ENCODE measurements at regions not wholly inside any gene's neighbourhood (a gene's known extent, or its start where the extent isn't known, plus 50 kb on each side); places are given as distances from the start of the nearest gene placed in this dataset.

DNA sequence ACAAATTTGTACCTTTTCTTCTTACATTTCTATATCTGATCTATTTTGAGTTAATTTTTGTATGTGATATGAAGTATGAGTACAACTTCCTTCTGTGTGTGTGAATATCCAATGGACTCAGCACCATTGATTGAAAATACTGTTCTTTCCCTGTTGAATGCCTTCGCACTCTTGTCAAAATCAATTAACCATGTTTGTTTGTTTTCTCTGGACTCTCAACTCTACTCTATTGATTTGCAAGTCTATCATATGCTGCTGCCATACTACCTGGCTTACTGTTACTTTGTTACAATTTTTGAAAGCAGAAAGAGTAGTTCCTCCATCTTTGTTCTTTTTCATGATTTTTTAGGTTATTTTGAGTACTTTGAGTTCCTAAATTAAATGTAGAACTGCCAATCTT, 1437.4 kb upstream of the SPRY2 start:
- no peaks in the 10 kb centered on the region for H3K36me3 ChIP-seq (ENCODE audit: control insufficient read depth in 5 of 5, insufficient read depth in 5 of 5, low read length in 5 of 5)
- H3K27me3 ChIP-seq (ENCODE audit: control insufficient read depth in 5 of 5, insufficient read depth in 4 of 5, low read length in 5 of 5) = no peaks in the 10 kb centered on the region
- no peak overlapping the region for H3K27ac ChIP-seq (ENCODE audit: low read depth, low read length)
- H3K4me1 ChIP-seq (ENCODE audit: control insufficient read depth in 5 of 5, insufficient read depth in 5 of 5, low read length in 5 of 5) = no peaks in the 10 kb centered on the region
- no peaks in the 10 kb centered on the region for H3K9me3 ChIP-seq (ENCODE audit: control insufficient read depth in 5 of 5, low read length in 5 of 5)
- no peak overlapping the region for H3K9ac ChIP-seq (ENCODE audit: low read length in 5 of 5)
- no peak overlapping the region for H3K4me3 ChIP-seq (ENCODE audit: low read depth in 1 of 5, low read length in 5 of 5)

DNA sequence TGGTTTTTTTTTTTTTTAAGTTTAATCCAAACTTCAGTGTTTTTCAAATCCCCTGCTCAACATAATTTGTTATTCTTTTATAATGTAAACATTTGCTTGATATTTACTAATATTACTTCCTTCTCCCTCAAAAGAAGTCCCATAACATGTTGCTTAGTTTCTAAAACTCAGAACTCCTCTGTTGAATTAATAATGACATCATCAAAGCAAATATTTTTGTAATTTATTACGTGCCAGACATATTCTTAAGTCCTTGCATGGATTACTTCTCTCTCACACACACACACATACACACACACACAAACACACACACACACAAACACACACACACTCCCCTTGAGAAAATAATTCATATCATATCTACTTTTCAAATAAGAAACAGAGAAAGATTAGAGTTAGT, 1432.3 kb upstream of the SPRY2 start:
- no peaks in the 10 kb centered on the region for H3K27me3 ChIP-seq (ENCODE audit: control insufficient read depth in 5 of 5, insufficient read depth in 4 of 5, low read length in 5 of 5)
- H3K9me3 ChIP-seq (ENCODE audit: control insufficient read depth in 5 of 5, low read length in 5 of 5) = no peaks in the 10 kb centered on the region
- no peak overlapping the region for H3K4me3 ChIP-seq (ENCODE audit: low read depth in 1 of 5, low read length in 5 of 5)
- H3K4me1 ChIP-seq (ENCODE audit: control insufficient read depth in 5 of 5, insufficient read depth in 5 of 5, low read length in 5 of 5) = no peaks in the 10 kb centered on the region
- no peak overlapping the region for H3K9ac ChIP-seq (ENCODE audit: low read length in 5 of 5)
- H3K27ac ChIP-seq (ENCODE audit: low read depth, low read length) = no peak overlapping the region
- no peaks in the 10 kb centered on the region for H3K36me3 ChIP-seq (ENCODE audit: control insufficient read depth in 5 of 5, insufficient read depth in 5 of 5, low read length in 5 of 5)

DNA sequence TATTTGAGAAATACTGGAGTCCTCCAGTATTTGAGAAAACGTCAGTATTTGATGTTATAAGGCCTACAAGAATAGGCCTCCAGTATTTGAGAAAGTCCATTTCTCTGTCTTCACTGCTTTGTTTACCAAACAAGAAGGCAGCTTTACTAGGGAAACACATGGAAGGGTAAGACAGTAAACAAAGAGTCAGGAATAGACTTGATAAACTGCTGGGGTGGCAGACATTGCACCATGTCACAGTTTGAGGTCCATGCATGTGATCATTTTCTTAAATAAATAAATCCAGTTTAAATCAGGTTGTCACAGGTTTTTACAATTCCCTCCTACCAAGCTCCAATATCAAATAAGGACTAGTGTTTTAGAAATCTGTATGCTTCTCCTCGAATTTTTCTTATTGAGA, 1431.0 kb upstream of the SPRY2 start:
- H3K4me1 ChIP-seq (ENCODE audit: control insufficient read depth in 5 of 5, insufficient read depth in 5 of 5, low read length in 5 of 5) = no peaks in the 10 kb centered on the region
- no peak overlapping the region for H3K4me3 ChIP-seq (ENCODE audit: low read depth in 1 of 5, low read length in 5 of 5)
- H3K27ac ChIP-seq (ENCODE audit: low read depth, low read length) = no peak overlapping the region
- no peak overlapping the region for H3K9ac ChIP-seq (ENCODE audit: low read length in 5 of 5)
- no peaks in the 10 kb centered on the region for H3K27me3 ChIP-seq (ENCODE audit: control insufficient read depth in 5 of 5, insufficient read depth in 4 of 5, low read length in 5 of 5)
- no peaks in the 10 kb centered on the region for H3K9me3 ChIP-seq (ENCODE audit: control insufficient read depth in 5 of 5, low read length in 5 of 5)
- no peaks in the 10 kb centered on the region for H3K36me3 ChIP-seq (ENCODE audit: control insufficient read depth in 5 of 5, insufficient read depth in 5 of 5, low read length in 5 of 5)

DNA sequence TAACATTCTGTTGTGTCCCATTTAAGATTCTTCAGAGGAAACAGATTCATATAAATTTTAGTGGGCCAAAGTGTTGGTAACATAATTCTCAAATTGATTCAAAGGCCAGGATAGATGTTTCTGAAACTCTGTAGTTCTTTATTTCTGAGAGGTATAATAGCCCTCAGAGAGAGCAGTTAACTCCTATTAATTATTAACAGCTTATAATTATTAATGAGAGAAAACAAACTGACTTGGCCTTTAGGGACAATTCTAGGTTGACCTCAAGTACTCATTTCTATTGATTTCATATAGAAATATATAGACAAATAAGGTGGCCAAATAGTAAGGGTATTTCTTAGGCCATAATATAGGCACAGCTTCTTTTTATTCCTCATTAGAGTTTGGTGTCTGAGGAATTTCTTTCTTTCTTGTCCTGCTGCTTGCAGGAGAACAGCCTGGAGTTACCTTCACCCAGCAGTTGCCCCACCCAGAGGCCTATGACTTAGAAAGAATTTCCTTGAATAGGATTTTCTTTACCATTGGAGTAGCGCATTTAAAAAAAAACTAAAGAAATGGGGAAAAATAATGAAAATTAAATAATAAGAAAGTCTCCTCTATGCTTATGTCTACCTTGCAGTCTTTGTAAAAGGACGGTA, 1430.1 kb upstream of the SPRY2 start:
- Histone ChIP-seq H3K4me1 (ENCODE audit: control insufficient read depth in 5 of 5, insufficient read depth in 5 of 5, low read length in 5 of 5) (no peaks in the 10 kb centered on the region), H3K9me3 (ENCODE audit: control insufficient read depth in 5 of 5, low read length in 5 of 5) (no peaks in the 10 kb centered on the region), H3K4me3 (ENCODE audit: low read depth in 1 of 5, low read length in 5 of 5) (no peak overlapping the region), H3K27ac (ENCODE audit: low read depth, low read length) (no peak overlapping the region), H3K27me3 (ENCODE audit: control insufficient read depth in 5 of 5, insufficient read depth in 4 of 5, low read length in 5 of 5) (no peaks in the 10 kb centered on the region), H3K9ac (ENCODE audit: low read length in 5 of 5) (no peak overlapping the region), H3K36me3 (ENCODE audit: control insufficient read depth in 5 of 5, insufficient read depth in 5 of 5, low read length in 5 of 5) (no peaks in the 10 kb centered on the region)

DNA sequence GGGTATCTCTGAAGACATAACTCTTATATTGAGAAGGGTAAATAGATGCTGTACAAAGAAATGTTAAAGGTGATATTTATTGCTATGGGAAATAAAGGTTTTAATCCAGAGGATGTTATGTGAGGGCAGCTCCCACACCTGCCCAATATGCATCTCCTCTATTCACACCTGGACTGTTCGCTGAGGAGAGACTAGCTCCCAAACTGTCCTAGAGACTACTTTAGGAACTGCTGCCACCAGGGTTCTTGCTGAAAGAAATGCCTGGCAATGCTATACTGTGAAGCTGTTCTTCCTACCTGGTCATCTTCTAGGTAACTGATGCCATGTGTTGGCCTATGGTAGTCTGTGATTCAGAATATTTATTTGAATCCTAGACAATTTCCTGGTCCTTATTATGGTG, 1421.5 kb upstream of the SPRY2 start:
- Histone ChIP-seq H3K4me3 (ENCODE audit: low read depth in 1 of 5, low read length in 5 of 5) (no peak overlapping the region), H3K27ac (ENCODE audit: low read depth, low read length) (no peak overlapping the region), H3K9ac (ENCODE audit: low read length in 5 of 5) (no peak overlapping the region), H3K27me3 (ENCODE audit: control insufficient read depth in 5 of 5, insufficient read depth in 4 of 5, low read length in 5 of 5) (no peaks in the 10 kb centered on the region), H3K9me3 (ENCODE audit: control insufficient read depth in 5 of 5, low read length in 5 of 5) (peaks cover 0 to 11% (median 0%) of the 10 kb centered on the region in 5 donors), H3K36me3 (ENCODE audit: control insufficient read depth in 5 of 5, insufficient read depth in 5 of 5, low read length in 5 of 5) (no peaks in the 10 kb centered on the region), H3K4me1 (ENCODE audit: control insufficient read depth in 5 of 5, insufficient read depth in 5 of 5, low read length in 5 of 5) (no peaks in the 10 kb centered on the region)

DNA sequence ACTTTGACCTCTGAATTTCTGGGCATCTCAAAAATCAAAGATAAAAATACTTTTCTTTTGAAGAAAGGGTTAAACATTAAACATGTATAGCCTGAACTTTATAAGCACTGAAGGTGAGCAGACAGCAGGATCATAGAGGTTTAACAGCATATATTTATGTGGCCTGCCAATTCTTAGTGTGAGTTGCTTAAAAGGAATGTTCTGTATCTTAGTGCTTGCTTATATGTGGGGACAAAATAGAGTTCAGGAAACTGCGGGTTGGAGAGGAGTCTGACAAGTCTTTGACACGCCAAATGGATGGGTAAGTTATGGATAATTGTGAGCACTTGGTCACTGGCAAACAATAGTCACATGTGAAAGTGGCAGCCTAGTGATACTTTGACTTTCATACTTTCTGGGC, 1419.4 kb upstream of the SPRY2 start:
- Histone ChIP-seq H3K36me3 (ENCODE audit: control insufficient read depth in 5 of 5, insufficient read depth in 5 of 5, low read length in 5 of 5) (no peaks in the 10 kb centered on the region), H3K4me3 (ENCODE audit: low read depth in 1 of 5, low read length in 5 of 5) (no peak overlapping the region), H3K4me1 (ENCODE audit: control insufficient read depth in 5 of 5, insufficient read depth in 5 of 5, low read length in 5 of 5) (no peaks in the 10 kb centered on the region), H3K9ac (ENCODE audit: low read length in 5 of 5) (no peak overlapping the region), H3K27me3 (ENCODE audit: control insufficient read depth in 5 of 5, insufficient read depth in 4 of 5, low read length in 5 of 5) (no peaks in the 10 kb centered on the region), H3K27ac (ENCODE audit: low read depth, low read length) (no peak overlapping the region), H3K9me3 (ENCODE audit: control insufficient read depth in 5 of 5, low read length in 5 of 5) (peaks cover 0 to 11% (median 0%) of the 10 kb centered on the region in 5 donors)

DNA sequence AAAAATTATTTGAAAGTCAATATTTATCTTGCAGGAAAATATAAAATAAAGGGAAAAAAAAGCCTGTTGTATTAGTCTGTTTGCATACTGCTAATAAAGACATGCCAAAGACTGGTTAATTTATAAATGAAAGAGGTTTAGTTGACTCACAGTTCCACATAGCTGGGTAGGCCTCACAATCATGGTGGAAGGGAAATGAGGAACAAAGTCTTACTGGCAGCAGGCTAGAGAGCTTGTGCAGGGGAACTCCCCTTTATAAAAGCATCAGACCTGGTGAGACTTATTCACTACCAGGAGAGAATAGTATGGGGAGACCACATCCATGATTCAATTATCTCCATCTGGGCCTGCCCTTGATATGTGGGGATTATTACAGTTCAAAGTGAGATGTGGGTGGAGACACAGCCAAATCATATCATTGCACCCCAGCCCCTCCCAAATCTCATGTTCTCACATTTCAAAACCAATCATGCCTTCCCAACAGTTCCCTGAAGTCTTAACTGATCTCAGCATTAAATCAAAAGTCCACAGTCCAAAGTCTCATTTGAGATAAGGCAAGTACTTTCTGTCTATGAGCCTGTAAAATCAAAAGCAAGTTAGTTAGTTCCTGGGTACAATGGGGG, 1416.5 kb upstream of the SPRY2 start:
- no peaks in the 10 kb centered on the region for H3K27me3 ChIP-seq (ENCODE audit: control insufficient read depth in 5 of 5, insufficient read depth in 4 of 5, low read length in 5 of 5)
- H3K27ac ChIP-seq (ENCODE audit: low read depth, low read length) = no peak overlapping the region
- H3K36me3 ChIP-seq (ENCODE audit: control insufficient read depth in 5 of 5, insufficient read depth in 5 of 5, low read length in 5 of 5) = no peaks in the 10 kb centered on the region
- H3K4me3 ChIP-seq (ENCODE audit: low read depth in 1 of 5, low read length in 5 of 5) = no peak overlapping the region
- H3K9ac ChIP-seq (ENCODE audit: low read length in 5 of 5) = no peak overlapping the region
- H3K4me1 ChIP-seq (ENCODE audit: control insufficient read depth in 5 of 5, insufficient read depth in 5 of 5, low read length in 5 of 5) = no peaks in the 10 kb centered on the region
- peaks cover 0 to 15% (median 3%) of the 10 kb centered on the region in 5 donors for H3K9me3 ChIP-seq (ENCODE audit: control insufficient read depth in 5 of 5, low read length in 5 of 5)

DNA sequence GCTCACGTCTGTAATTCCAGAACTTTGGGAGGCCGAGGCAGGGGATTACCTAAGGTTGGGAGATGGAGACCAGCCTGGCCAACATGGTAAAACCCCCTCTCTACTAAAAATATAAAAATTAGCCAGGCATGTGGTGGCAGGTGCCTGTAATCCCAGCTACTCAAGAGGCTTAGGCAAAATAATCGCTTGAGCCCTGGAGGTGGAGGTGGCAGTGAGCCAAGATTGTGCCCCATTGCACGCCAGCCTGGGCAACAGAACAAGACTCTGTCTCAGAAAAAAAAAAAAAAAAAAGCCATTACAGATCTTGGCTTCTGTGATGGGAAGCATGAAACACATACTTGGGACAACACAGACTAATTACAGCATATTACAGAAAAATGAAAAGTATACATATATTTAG, 1404.5 kb upstream of the SPRY2 start:
- Histone ChIP-seq H3K27me3 (ENCODE audit: control insufficient read depth in 5 of 5, insufficient read depth in 4 of 5, low read length in 5 of 5) (peaks cover 0 to 2% (median 0%) of the 10 kb centered on the region in 5 donors), H3K36me3 (ENCODE audit: control insufficient read depth in 5 of 5, insufficient read depth in 5 of 5, low read length in 5 of 5) (no peaks in the 10 kb centered on the region), H3K4me3 (ENCODE audit: low read depth in 1 of 5, low read length in 5 of 5) (no peak overlapping the region), H3K9me3 (ENCODE audit: control insufficient read depth in 5 of 5, low read length in 5 of 5) (no peaks in the 10 kb centered on the region), H3K27ac (ENCODE audit: low read depth, low read length) (no peak overlapping the region), H3K4me1 (ENCODE audit: control insufficient read depth in 5 of 5, insufficient read depth in 5 of 5, low read length in 5 of 5) (no peaks in the 10 kb centered on the region), H3K9ac (ENCODE audit: low read length in 5 of 5) (no peak overlapping the region)

DNA sequence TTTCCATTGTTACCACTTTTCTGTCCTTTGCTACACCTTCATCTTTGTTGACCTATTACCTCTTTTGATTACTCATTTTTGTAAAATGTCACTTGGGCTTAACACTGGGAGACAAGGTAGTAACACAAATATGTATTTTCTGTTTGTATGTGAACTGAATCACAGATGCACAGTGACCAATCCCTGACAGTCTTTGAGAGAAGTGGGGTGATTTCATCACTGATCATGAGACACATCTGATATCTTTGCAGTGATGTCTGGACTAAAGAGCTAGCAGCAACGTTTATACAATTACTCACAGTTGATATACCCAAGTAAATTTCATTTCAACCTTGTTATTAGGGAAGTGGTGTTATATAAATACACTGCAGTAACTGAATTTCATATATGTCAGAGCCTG, 1397.4 kb upstream of the SPRY2 start:
- Histone ChIP-seq H3K4me3 (ENCODE audit: low read depth in 1 of 5, low read length in 5 of 5) (no peak overlapping the region), H3K4me1 (ENCODE audit: control insufficient read depth in 5 of 5, insufficient read depth in 5 of 5, low read length in 5 of 5) (no peaks in the 10 kb centered on the region), H3K36me3 (ENCODE audit: control insufficient read depth in 5 of 5, insufficient read depth in 5 of 5, low read length in 5 of 5) (no peaks in the 10 kb centered on the region), H3K9ac (ENCODE audit: low read length in 5 of 5) (no peak overlapping the region), H3K27ac (ENCODE audit: low read depth, low read length) (no peak overlapping the region), H3K27me3 (ENCODE audit: control insufficient read depth in 5 of 5, insufficient read depth in 4 of 5, low read length in 5 of 5) (no peaks in the 10 kb centered on the region), H3K9me3 (ENCODE audit: control insufficient read depth in 5 of 5, low read length in 5 of 5) (peaks cover 0 to 2% (median 0%) of the 10 kb centered on the region in 5 donors)

DNA sequence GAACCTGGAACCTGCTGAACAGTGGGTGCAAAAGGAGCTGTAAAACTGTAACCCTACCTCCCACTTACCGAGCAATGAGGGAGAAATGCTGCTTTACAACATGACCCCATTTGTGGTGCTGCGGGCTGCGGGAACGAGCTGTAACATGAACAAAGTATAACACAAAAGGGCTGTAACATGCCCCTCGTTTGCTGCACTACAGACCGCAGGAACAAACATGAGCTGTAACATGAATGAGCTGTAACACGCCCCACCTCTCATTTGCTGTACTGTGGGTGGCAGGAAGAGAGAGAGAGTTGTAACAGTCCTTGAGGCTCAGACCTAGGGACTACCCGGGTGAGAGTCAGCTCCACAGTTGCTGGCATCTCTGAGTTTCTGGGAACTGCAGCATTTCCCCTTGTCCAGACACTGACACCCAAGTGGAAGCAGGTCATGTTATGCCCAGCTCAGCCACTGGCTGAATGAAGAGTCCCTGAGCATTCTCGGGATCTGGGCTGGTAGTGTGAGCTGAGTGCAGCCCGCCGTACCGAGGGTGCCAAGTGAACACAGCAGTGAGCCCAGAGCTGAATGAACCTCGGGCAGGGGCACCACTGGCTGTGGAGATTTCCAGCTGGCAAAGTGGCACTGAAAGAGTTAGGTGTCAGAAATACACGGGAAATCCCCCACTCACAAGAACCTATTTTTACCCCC, 1385.3 kb upstream of the SPRY2 start:
- H3K9ac ChIP-seq (ENCODE audit: low read length in 5 of 5) = no peak overlapping the region
- H3K4me3 ChIP-seq (ENCODE audit: low read depth in 1 of 5, low read length in 5 of 5) = no peak overlapping the region
- H3K36me3 ChIP-seq (ENCODE audit: control insufficient read depth in 5 of 5, insufficient read depth in 5 of 5, low read length in 5 of 5) = no peaks in the 10 kb centered on the region
- peaks cover 0 to 7% (median 4%) of the 10 kb centered on the region in 5 donors for H3K9me3 ChIP-seq (ENCODE audit: control insufficient read depth in 5 of 5, low read length in 5 of 5)
- H3K27ac ChIP-seq (ENCODE audit: low read depth, low read length) = no peak overlapping the region
- H3K27me3 ChIP-seq (ENCODE audit: control insufficient read depth in 5 of 5, insufficient read depth in 4 of 5, low read length in 5 of 5) = no peaks in the 10 kb centered on the region
- no peaks in the 10 kb centered on the region for H3K4me1 ChIP-seq (ENCODE audit: control insufficient read depth in 5 of 5, insufficient read depth in 5 of 5, low read length in 5 of 5)
